Stimulated activated naive CD4-positive, alpha-beta T cell treated with Interleukin-2 at 50 U/mL for 16 hours (primary cell): ENCODE measurements at regions not wholly inside any gene's neighbourhood (a gene's known extent, or its start where the extent isn't known, plus 50 kb on each side); places are given as distances from the start of the nearest gene placed in this dataset.

ENCODE experiments used
- DNase-seq: peaks from one replicate; lab custom pipeline; 2025; lab: John Stamatoyannopoulos, UW

- no peak for DNase-seq
Observed at GRCh38 chr5:147037515-147038205, 159.1 kb upstream of the PPP2R2B start.

- DNase-seq, result no peak
Observed at GRCh38 chr5:147040856-147041255, 162.3 kb upstream of the PPP2R2B start.

- no peak for DNase-seq
Observed at GRCh38 chr5:147044572-147045273, 166.2 kb upstream of the PPP2R2B start.

- no peak for DNase-seq
Observed at GRCh38 chr5:147045290-147045689, 166.7 kb upstream of the PPP2R2B start.

GRCh38 chr5:147046281-147046680, 167.7 kb upstream of the PPP2R2B start:
- no peak for DNase-seq

- no peak for DNase-seq
Observed at GRCh38 chr5:147046894-147047293, 168.3 kb upstream of the PPP2R2B start.

GRCh38 chr5:147049764-147050163, 171.2 kb upstream of the PPP2R2B start:
- no peak for DNase-seq

- no peak for DNase-seq
Observed at GRCh38 chr5:147050172-147050571, 171.6 kb upstream of the PPP2R2B start.

- no peak for DNase-seq
Observed at GRCh38 chr5:147051193-147051592, 172.6 kb upstream of the PPP2R2B start.

- no peak for DNase-seq
Observed at GRCh38 chr5:147052519-147052918, 174.0 kb upstream of the PPP2R2B start.

GRCh38 chr5:147055089-147055826, 176.7 kb upstream of the PPP2R2B start:
- no peak for DNase-seq

GRCh38 chr5:147055850-147056566, 177.5 kb upstream of the PPP2R2B start:
- no peak for DNase-seq

- DNase-seq, result no peak
Observed at GRCh38 chr5:147057051-147057450, 177.8 kb upstream of the STK32A start.

- no peak for DNase-seq
Observed at GRCh38 chr5:147061431-147061830, 173.4 kb upstream of the STK32A start.

- no peak for DNase-seq
Observed at GRCh38 chr5:147062427-147062826, 172.4 kb upstream of the STK32A start.

- DNase-seq, result no peak
Observed at GRCh38 chr5:147063943-147064342, 170.9 kb upstream of the STK32A start.

GRCh38 chr5:147065071-147065470, 169.8 kb upstream of the STK32A start:
- no peak for DNase-seq

- no peak for DNase-seq
Observed at GRCh38 chr5:147068998-147069397, 165.8 kb upstream of the STK32A start.

- DNase-seq, result no peak
Observed at GRCh38 chr5:147072622-147073021, 162.2 kb upstream of the STK32A start.

GRCh38 chr5:147073098-147073497, 161.7 kb upstream of the STK32A start:
- no peak for DNase-seq

GRCh38 chr5:147075187-147075586, 159.6 kb upstream of the STK32A start:
- DNase-seq, result no peak

- no peak for DNase-seq
Observed at GRCh38 chr5:147080391-147080790, 154.4 kb upstream of the STK32A start.
